H1 (cell line): ENCODE measurements at regions not wholly inside any gene's neighbourhood (a gene's known extent, or its start where the extent isn't known, plus 50 kb on each side); places are given as distances from the start of the nearest gene placed in this dataset.

ENCODE experiments used
- CTCF ChIA-PET: fragments of 300-600 bp; sonication (Branson Sonifier 250); formaldehyde crosslinking; loops from one replicate; lab custom pipeline; 2021; ENCODE audit not compliant: partially characterized antibody; lab: Charles Lee
- POLR2A ChIA-PET: fragments of 300-600 bp; sonication (Branson Sonifier 250); formaldehyde crosslinking; loops from one replicate; lab custom pipeline; 2021; ENCODE audit warnings: inconsistent platforms; ENCODE audit not compliant: partially characterized antibody; lab: Charles Lee
- DNase-seq, 2 experiments: peaks; one replicate each; pipeline versions ENCODE4 v3.0.0 to v3.0.0-alpha.2; 2010 to 2022; ENCODE audit warnings: low spot score in 2 of 2, low read depth in 1 of 2, mixed read lengths in 1 of 2
- FAIRE-seq: peaks from 2 replicates; lab custom pipeline; 2011; peaks lifted over from hg19 to GRCh38; lab: Jason Lieb, UNC
- H2AFZ ChIP-seq: 2 replicates; pipeline ENCODE4 v1.8.1; 2012; ENCODE audit warnings: low read length, inconsistent platforms
- H2AK5ac ChIP-seq: 2 replicates; pipeline ENCODE4 v1.6.1; 2013; ENCODE audit warnings: low read depth, low read length
- H2BK120ac ChIP-seq: replicated peaks from 2 replicates; pipeline ENCODE3; 2013; ENCODE audit warnings: low read depth, low read length, inconsistent platforms
- H2BK12ac ChIP-seq: 2 replicates; pipeline ENCODE4 v1.6.1; 2013; ENCODE audit warnings: low read depth, low read length
- H2BK15ac ChIP-seq: 2 replicates; pipeline ENCODE4 v1.6.1; 2013; ENCODE audit warnings: low read length
- H2BK20ac ChIP-seq: 2 replicates; pipeline ENCODE4 v1.6.1; 2013; ENCODE audit warnings: low read length
- H2BK5ac ChIP-seq: 2 replicates; pipeline ENCODE4 v1.6.1; 2013; ENCODE audit warnings: low read depth, low read length
- H3K14ac ChIP-seq: 2 replicates; pipeline ENCODE4 v1.6.1; 2013; ENCODE audit warnings: inconsistent platforms; ENCODE audit not compliant: insufficient read length
- H3K18ac ChIP-seq: 2 replicates; pipeline ENCODE4 v1.6.1; 2013; ENCODE audit warnings: low read length; ENCODE audit errors: extremely low read depth
- H3K23ac ChIP-seq: 2 replicates; pipeline ENCODE4 v1.6.1; 2013; ENCODE audit warnings: inconsistent platforms; ENCODE audit not compliant: insufficient read length
- H3K23me2 ChIP-seq: 2 replicates; pipeline ENCODE4 v1.6.1; 2013; ENCODE audit warnings: low read depth, low read length
- H3K27ac ChIP-seq: 2 replicates; pipeline ENCODE4 v1.6.1; 2011; ENCODE audit warnings: low read depth, low read length, inconsistent platforms
- H3K27me3 ChIP-seq, 4 experiments: replicated peaks in 1 of 4; 1 replicate in 1 of 4; 2 replicates in 3 of 4; pipeline versions ENCODE4 v1.6.1 to v1.8.1; 2011 to 2013; ENCODE audit warnings: low read length in 3 of 4, mild to moderate bottlenecking in 3 of 4, inconsistent platforms in 2 of 4, mixed read lengths in 2 of 4, moderate library complexity in 1 of 4; ENCODE audit not compliant: control insufficient read depth in 3 of 4, insufficient read depth in 3 of 4; ENCODE audit errors: extremely low read depth in 1 of 4
- H3K36me3 ChIP-seq, 4 experiments: 2 replicates each; pipeline versions ENCODE4 v1.6.1 to v1.8.1; 2011 to 2013; ENCODE audit warnings: mild to moderate bottlenecking in 4 of 4, low read length in 3 of 4, moderate library complexity in 2 of 4, control low read depth in 1 of 4, inconsistent platforms in 1 of 4; ENCODE audit not compliant: insufficient read depth in 4 of 4, control insufficient read depth in 2 of 4
- H3K4ac ChIP-seq: replicated peaks from 2 replicates; pipeline ENCODE3; 2013; ENCODE audit warnings: low read length, low read depth, mixed read lengths, inconsistent platforms; ENCODE audit not compliant: insufficient read length
- H3K4me1 ChIP-seq, 4 experiments: replicated peaks in 1 of 4; 1 replicate in 1 of 4; 2 replicates in 3 of 4; pipeline versions ENCODE4 v1.6.1 to v1.8.1; 2011 to 2013; ENCODE audit warnings: low read length in 3 of 4, inconsistent platforms in 2 of 4, mixed read lengths in 1 of 4; ENCODE audit not compliant: insufficient read depth in 4 of 4, control insufficient read depth in 3 of 4
- H3K4me2 ChIP-seq, 2 experiments: 2 replicates each; pipeline versions ENCODE4 v1.6.1 to v1.8.1; 2011 to 2013; ENCODE audit warnings: low read depth in 2 of 2, low read length in 2 of 2, control low read depth in 1 of 2, inconsistent platforms in 1 of 2, mild to moderate bottlenecking in 1 of 2; ENCODE audit not compliant: insufficient read depth in 1 of 2
- H3K4me3 ChIP-seq, 4 experiments: fragments of 200-600, 300-600 bp in 1 of 4; sonication (generic), shearing (Covaris generic), sonication (Bioruptor Twin) in 1 of 4; 2 replicates each; pipeline versions ENCODE4 v1.5.1 to v1.8.1; 2011 to 2016; ENCODE audit warnings: low read length in 4 of 4, low read depth in 3 of 4, control low read depth in 2 of 4, inconsistent platforms in 2 of 4, mild to moderate bottlenecking in 2 of 4, mixed read lengths in 1 of 4, moderate library complexity in 1 of 4; ENCODE audit not compliant: insufficient read depth in 2 of 4; ENCODE audit errors: extremely low read depth in 1 of 4
- H3K56ac ChIP-seq: replicated peaks from 2 replicates; pipeline ENCODE3; 2013; ENCODE audit warnings: low read depth, mild to moderate bottlenecking, mixed read lengths, low read length, inconsistent platforms; ENCODE audit not compliant: insufficient read length
- H3K79me1 ChIP-seq: 2 replicates; pipeline ENCODE4 v1.6.1; 2013; ENCODE audit warnings: low read depth, low read length, control low read depth
- H3K79me2 ChIP-seq, 2 experiments: 2 replicates each; pipeline versions ENCODE4 v1.6.1 to v1.8.1; 2012 to 2013; ENCODE audit warnings: low read length in 2 of 2, mild to moderate bottlenecking in 2 of 2, inconsistent platforms in 1 of 2; ENCODE audit not compliant: insufficient read depth in 2 of 2, control insufficient read depth in 1 of 2
- H3K9ac ChIP-seq, 4 experiments: replicated peaks in 1 of 4; 1 replicate in 1 of 4; 2 replicates in 3 of 4; pipeline versions ENCODE4 v1.6.1 to v1.8.1; 2011 to 2013; ENCODE audit warnings: low read depth in 3 of 4, low read length in 3 of 4, control low read depth in 2 of 4, mild to moderate bottlenecking in 2 of 4, moderate library complexity in 2 of 4, inconsistent platforms in 1 of 4; ENCODE audit errors: extremely low read depth in 1 of 4
- H3K9me3 ChIP-seq, 2 experiments: 2 replicates each; pipeline versions ENCODE4 v1.6.1 to v1.8.1; 2012 to 2013; ENCODE audit warnings: mild to moderate bottlenecking in 2 of 2, moderate library complexity in 2 of 2, control low read depth in 1 of 2, inconsistent platforms in 1 of 2, low read depth in 1 of 2, low read length in 1 of 2, mixed read lengths in 1 of 2; ENCODE audit not compliant: insufficient read depth in 2 of 2
- H4K20me1 ChIP-seq, 2 experiments: replicated peaks in 1 of 2; 2 replicates each; pipeline versions ENCODE3 to v1.8.1; 2011 to 2013; ENCODE audit warnings: inconsistent platforms in 2 of 2, low read length in 2 of 2, mild to moderate bottlenecking in 1 of 2; ENCODE audit not compliant: insufficient read depth in 2 of 2, control insufficient read depth in 1 of 2
- H4K5ac ChIP-seq: 2 replicates; pipeline ENCODE4 v1.6.1; 2013; ENCODE audit warnings: low read length, low read depth, mixed read lengths, inconsistent platforms; ENCODE audit not compliant: insufficient read length
- H4K8ac ChIP-seq: 2 replicates; pipeline ENCODE4 v1.8.0; 2013; ENCODE audit warnings: mild to moderate bottlenecking, moderate library complexity, low read length, inconsistent platforms; ENCODE audit not compliant: insufficient read depth; ENCODE audit errors: extremely low read depth
- H4K91ac ChIP-seq: replicated peaks from 2 replicates; pipeline ENCODE3; 2013; ENCODE audit warnings: low read length, mixed read lengths, inconsistent platforms; ENCODE audit not compliant: insufficient read length
- ASH2L ChIP-seq: fragments of 200-600, 300-600 bp; sonication (generic); IDR thresholded peaks from one replicate; pipeline ENCODE4 v1.7.1; 2017; ENCODE audit warnings: low read length
- BACH1 ChIP-seq: IDR thresholded peaks from 2 replicates; pipeline ENCODE4 v1.6.1; 2012; ENCODE audit warnings: low read length, improper control_type of control experiment
- BRCA1 ChIP-seq: IDR thresholded peaks from 2 replicates; pipeline ENCODE4 v1.6.1; 2012; ENCODE audit warnings: low read depth, low read length, improper control_type of control experiment
- GABPA ChIP-seq: IDR thresholded peaks from 2 replicates; pipeline ENCODE4 v1.6.1; 2011; ENCODE audit warnings: mild to moderate bottlenecking, low read length, moderate library complexity, borderline replicate concordance; ENCODE audit not compliant: insufficient read depth
- JUND ChIP-seq: IDR thresholded peaks from 2 replicates; pipeline ENCODE4 v1.6.1; 2011; ENCODE audit warnings: mild to moderate bottlenecking, improper control_type of control experiment, low read length
- KDM5A ChIP-seq: fragments of 200-600 bp; IDR thresholded peaks from 2 replicates; pipeline ENCODE4 v1.7.1; 2012; ENCODE audit warnings: mild to moderate bottlenecking, low read length, inconsistent platforms, mixed read lengths
- MAFK ChIP-seq: IDR thresholded peaks from 2 replicates; pipeline ENCODE4 v1.6.1; 2012; ENCODE audit warnings: low read depth, mild to moderate bottlenecking, improper control_type of control experiment, low read length
- NANOG ChIP-seq: IDR thresholded peaks from 2 replicates; pipeline ENCODE4 v1.6.1; 2011; ENCODE audit warnings: low read length, low read depth, mild to moderate bottlenecking, inconsistent platforms; ENCODE audit not compliant: insufficient read depth, poor library complexity, severe bottlenecking
- POLR2A ChIP-seq, 2 experiments: IDR thresholded peaks; 1 replicate in 1 of 2; 2 replicates in 1 of 2; pipeline ENCODE4 v1.6.1; 2011; ENCODE audit warnings: low read depth in 2 of 2, low read length in 2 of 2, mild to moderate bottlenecking in 2 of 2; ENCODE audit errors: control extremely low read depth in 1 of 2
- SAP30 ChIP-seq: fragments of 300-600 bp; sonication (generic); IDR thresholded peaks from 2 replicates; pipeline ENCODE4 v1.7.1; 2012; ENCODE audit warnings: low read length, moderate library complexity, mild to moderate bottlenecking, inconsistent platforms; ENCODE audit not compliant: insufficient read depth, insufficient replicate concordance
- TEAD4 ChIP-seq: IDR thresholded peaks from 2 replicates; pipeline ENCODE4 v1.6.1; 2012; ENCODE audit warnings: low read depth, low read length, inconsistent platforms, mixed read lengths
- USF2 ChIP-seq: IDR thresholded peaks from 2 replicates; pipeline ENCODE4 v1.6.1; 2011; ENCODE audit warnings: low read length, improper control_type of control experiment
- WGBS, 2 experiments: shearing (Covaris generic) in 1 of 2; methylation state at CpG; one replicate each; pipeline versions ENCODE4 v1.1.6 to v1.1.7; 2013 to 2015; ENCODE audit warnings: low lambda C conversion rate in 2 of 2, mixed read lengths in 2 of 2, inconsistent platforms in 1 of 2, low coverage in 1 of 2, missing lambda C conversion rate in 1 of 2; ENCODE audit not compliant: insufficient replicate concordance in 2 of 2, insufficient coverage in 1 of 2, insufficient read length in 1 of 2; ENCODE audit errors: extremely low coverage in 1 of 2, missing lambda C conversion rate in 1 of 2; 5-methylcytosine and 5-hydroxymethylcytosine counted together
- TF ChIP-seq, protein P1 (sequence below): IDR thresholded peaks from 2 replicates; pipeline ENCODE4 v1.6.1; 2012; ENCODE audit warnings: inconsistent platforms

GRCh38 chr10:125554016-125554703 lies 128.8 kb downstream of the TEX36 start:
- 93% methylated on average over 10 of the region's 10 CpGs; no CpG with 5 or more reads in 1 of the 2 experiments for WGBS, 2 experiments
- DNase-seq (no peak), FAIRE-seq (no peak)
- Histone ChIP-seq H3K9ac (no peak overlapping the region), H3K4ac (no peak overlapping the region), H3K27ac (no peak overlapping the region), H2BK12ac (no peak overlapping the region), H3K9me3 (peaks cover 3 to 6% of the 10 kb centered on the region in 2 experiments; a peak in 1 of 4 replicates), H3K4me3 (no peak overlapping the region), H3K56ac (no peak overlapping the region), H2AK5ac (no peak overlapping the region), H3K23ac (no peak overlapping the region), H3K4me1 (no peaks in the 10 kb centered on the region), H4K5ac (no peak overlapping the region), H3K27me3 (no peaks in the 10 kb centered on the region), H3K79me2 (no peaks in the 10 kb centered on the region), H3K4me2 (no peak overlapping the region), H2AFZ (no peak overlapping the region), H4K8ac (no peak overlapping the region), H4K91ac (no peak overlapping the region), H2BK120ac (no peak overlapping the region), H3K36me3 (no peaks in the 10 kb centered on the region), H3K18ac (no peak overlapping the region), H4K20me1 (no peaks in the 10 kb centered on the region), H3K23me2 (no peaks in the 10 kb centered on the region), H3K79me1 (no peaks in the 10 kb centered on the region), H2BK20ac (no peak overlapping the region), H3K14ac (no peak overlapping the region), H2BK15ac (no peak overlapping the region), H2BK5ac (no peak overlapping the region)
- ChIA-PET CTCF (interaction anchor here (0.6 to 1.3 kb wide), 3 partner anchors 12 to 1898 kb away, joined by 3 to 4 read pairs (median 3); no protein-coding TSS in a partner anchor), POLR2A (no interaction called here)
- TF ChIP-seq TEAD4 (no peak), ASH2L (no peak), NANOG (no peak), USF2 (no peak), KDM5A (no peak), BRCA1 (no peak), GABPA (no peak), POLR2A (IDR thresholded peaks at IDR 0.05; ENCODE audit: control extremely low read depth in 1 of 2, low read depth in 2 of 2, low read length in 2 of 2) (no peak), JUND (no peak), MAFK (no peak), BACH1 (no peak), SAP30 (no peak)
- TF ChIP-seq, protein P1, sequence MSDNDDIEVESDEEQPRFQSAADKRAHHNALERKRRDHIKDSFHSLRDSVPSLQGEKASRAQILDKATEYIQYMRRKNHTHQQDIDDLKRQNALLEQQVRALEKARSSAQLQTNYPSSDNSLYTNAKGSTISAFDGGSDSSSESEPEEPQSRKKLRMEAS, result no peak
